ENCODE measurements at regions not wholly inside any gene's neighbourhood (a gene's known extent, or its start where the extent isn't known, plus 50 kb on each side); places are given as distances from the start of the nearest gene placed in this dataset.
"Not testable (repeated sequence)": the region's sequence is repeated elsewhere in the genome, so short reads cannot be mapped to it uniquely, and the experiment has no call there.

- DNase-seq (ENCODE audit: low read depth); H3K4me3 ChIP-seq (ENCODE audit: low read depth, low read length): not testable (repeated sequence)
These were observed 2866.8 kb downstream of the RPIA start for GRCh38 chr2:91558234-91558633.

DNA sequence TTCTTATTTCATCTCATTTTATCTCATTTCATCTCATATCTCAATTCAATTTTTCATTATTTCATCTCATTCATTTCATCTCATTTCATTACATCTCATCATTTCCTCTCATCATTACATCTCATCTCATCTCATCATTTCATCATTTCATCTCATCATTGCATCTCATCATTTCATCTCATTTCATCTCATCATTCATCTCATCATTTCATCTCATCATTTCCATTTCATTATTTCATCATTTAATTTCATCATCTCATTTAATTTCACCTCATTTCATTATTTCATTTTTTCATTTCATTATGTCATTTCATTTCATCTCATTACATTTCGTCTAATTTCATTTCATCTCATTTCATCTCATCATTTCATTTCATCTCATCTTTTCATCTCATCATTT is 2867.8 kb downstream of the RPIA start:
- DNase-seq (ENCODE audit: low read depth); H3K4me3 ChIP-seq (ENCODE audit: low read depth, low read length): not testable (repeated sequence)

GRCh38 chr2:91559886-91560614 is 2868.6 kb downstream of the RPIA start:
- not testable (repeated sequence) for H3K4me3 ChIP-seq (ENCODE audit: low read depth, low read length); DNase-seq (ENCODE audit: low read depth)

DNA sequence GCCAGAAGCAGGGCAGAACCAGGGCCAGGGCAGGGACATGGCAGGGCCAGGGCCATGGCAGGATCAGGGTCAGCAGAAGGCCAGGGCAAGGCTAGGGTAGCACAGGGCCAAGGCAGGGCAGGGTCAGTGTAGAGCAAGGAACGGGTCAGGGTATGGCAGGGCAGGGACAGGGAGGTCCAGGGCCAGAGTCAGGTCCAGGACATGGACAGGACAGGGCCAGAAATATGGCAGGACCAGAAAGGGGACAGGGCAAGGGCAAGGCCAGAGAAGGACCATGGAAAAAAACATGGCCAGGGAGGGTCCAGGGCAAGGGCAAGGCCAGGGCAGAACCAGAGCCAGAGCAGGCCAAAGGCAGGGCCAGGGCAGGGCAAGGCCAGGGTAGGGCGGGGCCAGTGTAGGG is 2870.7 kb downstream of the RPIA start:
- DNase-seq (ENCODE audit: low read depth); H3K4me3 ChIP-seq (ENCODE audit: low read depth, low read length): not testable (repeated sequence)

GRCh38 chr2:91564700-91565099 is 2873.2 kb downstream of the RPIA start:
- H3K4me3 ChIP-seq (ENCODE audit: low read depth, low read length); DNase-seq (ENCODE audit: low read depth): not testable (repeated sequence)

- not testable (repeated sequence) for H3K4me3 ChIP-seq (ENCODE audit: low read depth, low read length); DNase-seq (ENCODE audit: low read depth)
These were observed 2874.4 kb downstream of the RPIA start for GRCh38 chr2:91565689-91566430.

DNA sequence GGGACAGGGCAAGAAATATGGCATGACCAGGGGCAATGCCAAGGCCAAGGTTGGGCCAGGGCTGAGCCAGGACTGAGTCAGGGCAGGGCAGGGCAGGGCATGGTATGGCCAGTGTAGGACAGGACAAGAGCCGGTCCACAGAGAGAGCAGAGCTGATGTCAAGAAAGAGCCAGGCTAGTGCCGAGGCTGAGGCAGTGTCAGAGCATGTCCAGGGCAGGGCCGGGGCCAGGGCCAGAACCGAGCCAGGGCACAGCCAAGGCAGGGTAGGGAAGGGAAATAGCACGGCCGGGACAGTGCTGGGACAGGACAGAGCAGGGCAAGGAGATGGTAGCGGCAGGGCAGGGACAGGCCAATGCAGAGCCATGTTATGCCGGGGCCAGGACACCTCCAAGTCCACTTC is 2875.1 kb downstream of the RPIA start:
- not testable (repeated sequence) for DNase-seq (ENCODE audit: low read depth); H3K4me3 ChIP-seq (ENCODE audit: low read depth, low read length)

GRCh38 chr2:91567546-91568335 is 2876.3 kb downstream of the RPIA start:
- DNase-seq (ENCODE audit: low read depth); H3K4me3 ChIP-seq (ENCODE audit: low read depth, low read length): not testable (repeated sequence)

DNA sequence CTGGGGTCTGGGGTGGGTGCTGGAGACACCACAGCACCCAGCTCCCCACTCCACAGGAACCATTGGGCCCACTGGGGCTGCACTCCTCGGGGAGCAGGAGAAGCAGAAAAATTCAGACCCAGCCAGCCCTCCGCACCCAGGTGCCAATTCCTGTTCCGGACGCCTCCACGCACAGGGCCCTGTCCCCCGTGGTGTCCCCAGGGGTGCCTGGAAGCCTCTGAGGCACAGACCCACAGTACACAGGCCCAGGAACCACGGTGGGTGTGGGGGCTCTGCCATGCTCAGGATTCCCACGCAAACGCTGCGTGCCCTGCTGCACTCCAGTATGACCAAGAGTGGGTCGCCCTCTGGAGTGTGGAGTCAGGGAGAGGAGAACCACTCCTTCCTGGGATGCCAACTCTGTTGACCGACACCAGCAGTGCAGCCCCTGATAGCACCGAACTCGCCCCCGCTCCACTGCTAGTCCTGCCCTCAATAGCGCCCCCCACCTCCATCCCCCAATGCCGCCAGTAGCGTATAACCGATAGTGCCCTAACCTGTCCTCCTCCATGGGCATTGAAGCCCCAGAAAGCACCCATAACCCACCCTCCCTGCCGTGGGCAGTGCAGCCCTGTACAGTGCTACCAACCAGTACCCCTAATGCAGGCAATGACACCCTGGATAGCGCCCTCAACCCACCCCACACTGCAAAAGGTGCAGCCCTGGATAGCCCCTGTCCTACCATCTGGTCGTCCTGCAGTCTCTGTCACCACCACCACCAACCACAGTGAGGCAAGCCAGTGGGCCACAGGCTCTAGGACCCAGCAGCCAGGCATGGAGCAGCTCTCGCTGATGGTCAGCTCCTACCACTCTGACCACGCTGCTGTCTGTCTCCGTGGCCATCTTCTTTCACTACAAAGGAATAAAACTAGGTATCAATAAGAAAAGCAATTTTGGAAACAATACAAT is 2877.2 kb downstream of the RPIA start:
- H3K4me3 ChIP-seq (ENCODE audit: low read depth, low read length); DNase-seq (ENCODE audit: low read depth): not testable (repeated sequence)

GRCh38 chr2:91571239-91571923 is 2879.9 kb downstream of the RPIA start:
- H3K4me3 ChIP-seq (ENCODE audit: low read depth, low read length) = peak overlapping the region; percentile 50
- DNase-seq (ENCODE audit: low read depth) = peak; percentile 51

DNA sequence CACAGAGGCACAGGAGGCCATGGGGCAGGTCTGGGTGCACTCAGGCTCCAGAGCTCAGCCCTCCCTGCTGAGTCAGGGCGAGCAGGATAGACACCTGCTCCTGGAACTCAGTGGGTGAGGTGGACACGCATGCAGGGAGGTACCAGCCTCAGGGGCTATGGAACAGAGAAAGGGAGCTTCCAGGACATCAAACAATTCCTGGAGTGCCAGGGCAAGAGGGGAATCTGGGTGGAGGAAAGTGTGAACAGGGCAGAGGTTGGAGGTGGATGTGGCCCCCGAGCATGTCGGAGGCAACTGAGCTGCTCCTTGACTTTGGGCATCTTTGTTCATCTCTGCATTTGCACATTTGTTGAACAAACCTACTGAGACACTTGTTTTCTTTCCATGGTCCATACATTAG is 2881.5 kb downstream of the RPIA start:
- not testable (repeated sequence) for DNase-seq (ENCODE audit: low read depth)

DNA sequence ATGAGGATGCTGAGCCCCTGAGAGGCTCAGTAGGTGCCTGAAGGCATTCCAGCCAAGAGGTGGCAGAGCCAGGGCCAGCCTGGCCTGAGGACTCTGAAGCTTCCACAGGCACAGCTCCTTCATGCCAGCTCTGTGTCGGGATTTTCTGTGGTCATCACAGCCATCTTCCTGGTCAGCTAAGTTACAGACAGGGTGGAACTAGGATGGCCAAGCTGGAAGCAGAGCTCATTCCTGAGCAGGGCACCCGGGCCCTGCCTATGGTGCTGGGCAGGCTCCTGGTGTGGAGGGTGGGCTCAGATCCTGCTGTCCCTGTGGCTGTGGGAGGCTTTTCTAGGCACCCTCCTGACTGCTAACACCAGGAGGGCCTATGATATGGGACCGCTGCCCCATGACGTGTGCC is 2882.3 kb downstream of the RPIA start:
- not testable (repeated sequence) for H3K4me3 ChIP-seq (ENCODE audit: low read depth, low read length); DNase-seq (ENCODE audit: low read depth)

More for the DNA sequence above, 2881.5 kb downstream of the RPIA start:
- H3K4me3 ChIP-seq (ENCODE audit: low read depth, low read length) = not testable (repeated sequence)

- not testable (repeated sequence) for H3K4me3 ChIP-seq (ENCODE audit: low read depth, low read length)
These were observed 2882.8 kb downstream of the RPIA start for GRCh38 chr2:91574255-91574654.

DNA sequence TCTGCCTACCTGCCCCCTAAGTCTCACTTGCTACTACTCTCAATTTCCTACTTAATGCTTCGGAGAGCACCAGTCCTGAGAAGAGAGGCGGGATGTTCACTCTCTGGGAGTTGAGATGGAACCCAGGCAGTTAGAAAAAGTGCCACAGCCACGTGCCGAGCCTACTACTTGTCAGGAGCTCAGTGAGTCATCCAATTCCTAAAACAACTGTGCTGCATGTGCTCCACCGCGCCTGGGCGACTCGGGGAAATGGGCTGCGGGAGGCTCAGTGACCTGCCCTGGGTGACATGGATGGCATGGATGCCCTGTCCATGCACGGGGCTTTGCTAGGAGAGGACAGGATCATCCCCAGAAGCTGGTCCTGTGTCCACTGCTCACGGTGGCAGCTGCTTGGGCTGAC is 2884.2 kb downstream of the RPIA start:
- DNase-seq (ENCODE audit: low read depth); H3K4me3 ChIP-seq (ENCODE audit: low read depth, low read length): not testable (repeated sequence)

More at GRCh38 chr2:91574255-91574654, 2882.8 kb downstream of the RPIA start:
- DNase-seq (ENCODE audit: low read depth) = not testable (repeated sequence)

- not testable (repeated sequence) for DNase-seq (ENCODE audit: low read depth); H3K4me3 ChIP-seq (ENCODE audit: low read depth, low read length)
These were observed 2885.9 kb downstream of the RPIA start for GRCh38 chr2:91577406-91577805.

GRCh38 chr2:91578678-91579077 is 2887.2 kb downstream of the RPIA start:
- H3K4me3 ChIP-seq (ENCODE audit: low read depth, low read length); DNase-seq (ENCODE audit: low read depth): not testable (repeated sequence)

- H3K4me3 ChIP-seq (ENCODE audit: low read depth, low read length); DNase-seq (ENCODE audit: low read depth): not testable (repeated sequence)
These were observed 2888.1 kb downstream of the RPIA start for GRCh38 chr2:91579555-91579954.

- not testable (repeated sequence) for DNase-seq (ENCODE audit: low read depth); H3K4me3 ChIP-seq (ENCODE audit: low read depth, low read length)
These were observed 2888.6 kb downstream of the RPIA start for GRCh38 chr2:91580043-91580442.
